T-cell (primary cell): ENCODE measurements at regions not wholly inside any gene's neighbourhood (a gene's known extent, or its start where the extent isn't known, plus 50 kb on each side); places are given as distances from the start of the nearest gene placed in this dataset.

ENCODE experiments used
- ATAC-seq, 4 experiments: fragments of 200-7000 bp in 3 of 4; fragments of 150-1000 bp in 1 of 4; cut with Tn5 transposase; replicated peaks in 1 of 4; 1 replicate in 3 of 4; 2 replicates in 1 of 4; pipeline ENCODE4 v1.10.0; 2021; ENCODE audit warnings: moderate library complexity in 3 of 4, mild to moderate bottlenecking in 2 of 4, moderate number of reproducible peaks in 1 of 4
- CTCF ChIA-PET, 2 donors: fragments of 300-600 bp; sonication (Branson Sonifier 250); formaldehyde crosslinking; loops; one replicate each; lab custom pipeline; 2022; ENCODE audit warnings: antibody characterized with exemption in 2 of 2; lab: Charles Lee
- POLR2A ChIA-PET, 2 donors: fragments of 300-600 bp; sonication (Branson Sonifier 250); formaldehyde crosslinking; loops; one replicate each; lab custom pipeline; 2022; ENCODE audit warnings: antibody characterized with exemption in 2 of 2; lab: Charles Lee
- DNase-seq, 35 experiments: peaks; one replicate each; pipeline versions ENCODE4 v3.0.0 to v3.0.0-alpha.2; 2013 to 2023
- H3K27ac ChIP-seq: one replicate; pipeline ENCODE4 v1.5.1; 2013; ENCODE audit warnings: low read length
- H3K27me3 ChIP-seq, 2 experiments: replicated peaks in 1 of 2; 1 replicate in 1 of 2; 2 replicates in 1 of 2; pipeline versions ENCODE4 v1.6.1 to v1.7.0; 2013; ENCODE audit warnings: low read length in 1 of 2, mixed read lengths in 1 of 2; ENCODE audit not compliant: control insufficient read depth in 2 of 2, insufficient read depth in 2 of 2; ENCODE audit errors: extremely low read depth in 1 of 2
- H3K36me3 ChIP-seq, 2 donors: 1 replicate in 1 of 2; 2 replicates in 1 of 2; pipeline versions ENCODE4 v1.6.1 to v1.7.0; 2013; ENCODE audit warnings: low read length in 1 of 2; ENCODE audit not compliant: control insufficient read depth in 2 of 2, insufficient read depth in 1 of 2; ENCODE audit errors: extremely low read depth in 1 of 2
- H3K4me1 ChIP-seq, 2 experiments: 1 replicate in 1 of 2; 2 replicates in 1 of 2; pipeline versions ENCODE4 v1.6.1 to v1.7.0; 2013; ENCODE audit warnings: low read length in 2 of 2, mixed read lengths in 1 of 2; ENCODE audit not compliant: insufficient read depth in 2 of 2, control insufficient read depth in 1 of 2; ENCODE audit errors: extremely low read depth in 1 of 2
- H3K4me3 ChIP-seq, 2 donors: 1 replicate in 1 of 2; 2 replicates in 1 of 2; pipeline versions ENCODE4 v1.5.1 to v1.7.0; 2013; ENCODE audit warnings: mild to moderate bottlenecking in 2 of 2, low read length in 1 of 2, moderate library complexity in 1 of 2; ENCODE audit not compliant: control insufficient read depth in 1 of 2; ENCODE audit errors: extremely low read depth in 1 of 2
- H3K9me3 ChIP-seq: 2 replicates; pipeline ENCODE4 v1.7.0; 2013
- H3K27ac Mint-ChIP-seq, 2 donors: one replicate each; pipeline ENCODE4 v1.8.0; 2020 to 2021; ENCODE audit warnings: mild to moderate bottlenecking in 2 of 2, mixed read lengths in 2 of 2
- H3K27me3 Mint-ChIP-seq, 2 donors: one replicate each; pipeline ENCODE4 v1.8.0; 2021 to 2022; ENCODE audit warnings: mixed read lengths in 2 of 2
- H3K36me3 Mint-ChIP-seq: one replicate; pipeline ENCODE4 v1.8.0; 2021; ENCODE audit warnings: mixed read lengths
- H3K4me1 Mint-ChIP-seq, 3 donors: one replicate each; pipeline ENCODE4 v1.8.0; 2020 to 2022; ENCODE audit warnings: mixed read lengths in 3 of 3, mild to moderate bottlenecking in 1 of 3
- H3K4me3 Mint-ChIP-seq, 3 donors: one replicate each; pipeline ENCODE4 v1.8.0; 2020 to 2022; ENCODE audit warnings: mild to moderate bottlenecking in 3 of 3, mixed read lengths in 3 of 3, moderate library complexity in 3 of 3
- H3K9me3 Mint-ChIP-seq, 3 donors: one replicate each; pipeline ENCODE4 v1.8.0; 2020 to 2022; ENCODE audit warnings: mixed read lengths in 3 of 3
- WGBS: methylation state at CpG from one replicate; pipeline ENCODE4 v1.1.5; 2013; ENCODE audit warnings: missing lambda C conversion rate; ENCODE audit not compliant: insufficient coverage; 5-methylcytosine and 5-hydroxymethylcytosine counted together

GRCh38 chr14:53491256-53491883 lies 338.2 kb upstream of the DDHD1 start:
- Histone ChIP-seq H3K9me3 (no peaks in the 10 kb centered on the region), H3K4me3 (no peak overlapping the region), H3K27me3 (no peaks in the 10 kb centered on the region), H3K27ac (no peak overlapping the region), H3K4me1 (no peaks in the 10 kb centered on the region), H3K36me3 (no peaks in the 10 kb centered on the region)
- no peak for DNase-seq
- Mint-ChIP-seq H3K27ac (no peak overlapping the region), H3K4me1 (no peaks in the 10 kb centered on the region), H3K27me3 (no peaks in the 10 kb centered on the region), H3K9me3 (peaks cover 6 to 9% (median 8%) of the 10 kb centered on the region in 3 donors), H3K36me3 (peaks cover under 1% of the 10 kb centered on the region), H3K4me3 (no peak overlapping the region)
- CTCF ChIA-PET: no interaction called here
- no peak for ATAC-seq
- no CpG with 5 or more reads among the region's 3 CpGs for WGBS
- POLR2A ChIA-PET: no interaction called here

- no peak overlapping the region for H3K27ac Mint-ChIP-seq
- H3K9me3 Mint-ChIP-seq: peaks cover 10 to 21% (median 17%) of the 10 kb centered on the region in 3 donors
- H3K27me3 Mint-ChIP-seq: no peaks in the 10 kb centered on the region
- Histone ChIP-seq H3K4me1 (no peaks in the 10 kb centered on the region), H3K27ac (no peak overlapping the region), H3K4me3 (no peak overlapping the region), H3K36me3 (no peaks in the 10 kb centered on the region), H3K27me3 (no peaks in the 10 kb centered on the region), H3K9me3 (no peaks in the 10 kb centered on the region)
- DNase-seq: no peak
- no CpG with 5 or more reads among the region's 1 CpG for WGBS
- ATAC-seq: no peak
- ChIA-PET CTCF (no interaction called here), POLR2A (no interaction called here)
- no peak overlapping the region for H3K4me3 Mint-ChIP-seq
- no peaks in the 10 kb centered on the region for H3K4me1 Mint-ChIP-seq
- H3K36me3 Mint-ChIP-seq: no peaks in the 10 kb centered on the region
Observed at GRCh38 chr14:53478174-53478573, 325.1 kb upstream of the DDHD1 start.

GRCh38 chr14:53473480-53473879 lies 320.4 kb upstream of the DDHD1 start:
- H3K4me1 Mint-ChIP-seq: no peaks in the 10 kb centered on the region
- WGBS: no CpG with 5 or more reads among the region's 1 CpG

GRCh38 chr14:53472306-53472705 lies 319.2 kb upstream of the DDHD1 start:
- no peaks in the 10 kb centered on the region for H3K36me3 ChIP-seq
- Mint-ChIP-seq H3K4me3 (no peak overlapping the region), H3K27me3 (no peaks in the 10 kb centered on the region), H3K9me3 (no peaks in the 10 kb centered on the region), H3K36me3 (no peaks in the 10 kb centered on the region), H3K27ac (no peak overlapping the region), H3K4me1 (no peaks in the 10 kb centered on the region)
- H3K27me3 ChIP-seq: no peaks in the 10 kb centered on the region
- POLR2A ChIA-PET: no interaction called here
- ATAC-seq (no peak), DNase-seq (no peak)
- H3K4me3 ChIP-seq: no peak overlapping the region
- no peaks in the 10 kb centered on the region for H3K4me1 ChIP-seq
- H3K9me3 ChIP-seq: no peaks in the 10 kb centered on the region
- H3K27ac ChIP-seq: no peak overlapping the region
- CTCF ChIA-PET: no interaction called here

More at GRCh38 chr14:53473480-53473879, 320.4 kb upstream of the DDHD1 start:
- ATAC-seq (no peak), DNase-seq (no peak)
- Mint-ChIP-seq H3K27ac (no peak overlapping the region), H3K9me3 (no peaks in the 10 kb centered on the region), H3K4me3 (no peak overlapping the region), H3K27me3 (no peaks in the 10 kb centered on the region), H3K36me3 (no peaks in the 10 kb centered on the region)
- CTCF ChIA-PET: no interaction called here
- Histone ChIP-seq H3K36me3 (no peaks in the 10 kb centered on the region), H3K4me1 (no peaks in the 10 kb centered on the region), H3K27me3 (no peaks in the 10 kb centered on the region), H3K4me3 (no peak overlapping the region), H3K27ac (no peak overlapping the region), H3K9me3 (no peaks in the 10 kb centered on the region)
- POLR2A ChIA-PET: no interaction called here

- Mint-ChIP-seq H3K27me3 (no peaks in the 10 kb centered on the region), H3K9me3 (peaks cover 0 to 4% (median 0%) of the 10 kb centered on the region in 3 donors), H3K4me3 (no peak overlapping the region), H3K27ac (no peak overlapping the region), H3K4me1 (no peaks in the 10 kb centered on the region), H3K36me3 (no peaks in the 10 kb centered on the region)
- H3K9me3 ChIP-seq: no peaks in the 10 kb centered on the region
- ChIA-PET CTCF (no interaction called here), POLR2A (no interaction called here)
- H3K27me3 ChIP-seq: no peaks in the 10 kb centered on the region
- ATAC-seq (no peak), DNase-seq (no peak)
- no peak overlapping the region for H3K27ac ChIP-seq
- WGBS: no CpG with 5 or more reads among the region's 2 CpGs
- no peak overlapping the region for H3K4me3 ChIP-seq
- H3K36me3 ChIP-seq: no peaks in the 10 kb centered on the region
- no peaks in the 10 kb centered on the region for H3K4me1 ChIP-seq
Observed at GRCh38 chr14:53470351-53471043, 317.4 kb upstream of the DDHD1 start.

GRCh38 chr14:53468876-53469275 lies 315.8 kb upstream of the DDHD1 start:
- H3K36me3 ChIP-seq: no peaks in the 10 kb centered on the region
- no peaks in the 10 kb centered on the region for H3K27me3 ChIP-seq
- H3K27me3 Mint-ChIP-seq: no peaks in the 10 kb centered on the region
- H3K27ac ChIP-seq: no peak overlapping the region
- no peaks in the 10 kb centered on the region for H3K4me1 ChIP-seq
- no peak overlapping the region for H3K4me3 ChIP-seq
- no peaks in the 10 kb centered on the region for H3K9me3 ChIP-seq
- POLR2A ChIA-PET: no interaction called here
- WGBS: 80% methylated on average over 1 of the region's 3 CpGs
- no peak overlapping the region for H3K27ac Mint-ChIP-seq
- H3K4me1 Mint-ChIP-seq: no peaks in the 10 kb centered on the region
- peaks cover 3 to 8% (median 8%) of the 10 kb centered on the region in 3 donors for H3K9me3 Mint-ChIP-seq
- H3K36me3 Mint-ChIP-seq: no peaks in the 10 kb centered on the region
- no peak overlapping the region for H3K4me3 Mint-ChIP-seq
- no peak for ATAC-seq
- no peak for DNase-seq
- CTCF ChIA-PET: no interaction called here
